A549 (cell line): ENCODE measurements at regions not wholly inside any gene's neighbourhood (a gene's known extent, or its start where the extent isn't known, plus 50 kb on each side); places are given as distances from the start of the nearest gene placed in this dataset.

Source experiments
- ATAC-seq, 2 experiments: fragments of 200-7000 bp in 1 of 2; fragments of >200 bp in 1 of 2; cut with Nextera tagmentation in 1 of 2; cut with Tn5 transposase in 1 of 2; 3 replicates each; pipeline versions ENCODE4 v1.8.0 to v1.9.1; 2018 to 2020; ENCODE audit warnings: mild to moderate bottlenecking in 1 of 2, moderate library complexity in 1 of 2
- CTCF ChIA-PET: fragments of 300-600 bp; sonication (Branson Sonifier 250); formaldehyde crosslinking; extraction: SDS; loops from one replicate; lab custom pipeline; 2021; ENCODE audit warnings: antibody characterized with exemption, inconsistent platforms; lab: Yijun Ruan, JAX
- POLR2A ChIA-PET: fragments of 350-600 bp; formaldehyde crosslinking; extraction: SDS; loops from one replicate; lab custom pipeline; 2021; ENCODE audit warnings: antibody characterized with exemption, inconsistent platforms; lab: Yijun Ruan, JAX
- DNase-seq, 2 experiments: peaks; one replicate each; pipeline versions ENCODE4 v3.0.0 to v3.0.0-alpha.2; 2011 to 2016; ENCODE audit warnings: low read depth in 1 of 2, low spot score in 1 of 2
- FAIRE-seq: peaks from 2 replicates; lab custom pipeline; 2011; peaks lifted over from hg19 to GRCh38; lab: Jason Lieb, UNC
- H3K27ac ChIP-seq, 2 experiments: fragments of >200 bp; sonication (Bioruptor Twin); formaldehyde crosslinking; 3 replicates each; pipeline ENCODE4 v1.5.1; 2016 to 2017
- H3K4me1 ChIP-seq: fragments of >200 bp; sonication (Bioruptor Twin); formaldehyde crosslinking; 3 replicates; pipeline ENCODE4 v1.6.1; 2016
- H3K4me2 ChIP-seq: fragments of >200 bp; sonication (Bioruptor Twin); formaldehyde crosslinking; 3 replicates; pipeline ENCODE4 v1.6.1; 2016
- H3K4me3 ChIP-seq: fragments of >200 bp; sonication (Bioruptor Twin); formaldehyde crosslinking; 3 replicates; pipeline ENCODE4 v1.5.1; 2016
- H3K9me3 ChIP-seq: fragments of >200 bp; sonication (Bioruptor Twin); formaldehyde crosslinking; 3 replicates; pipeline ENCODE4 v1.6.1; 2016
- BCL3 ChIP-seq: fragments of >200 bp; sonication (Bioruptor Twin); formaldehyde crosslinking; IDR thresholded peaks from 3 replicates; pipeline ENCODE4 v1.6.1; 2016
- BHLHE40 ChIP-seq: IDR thresholded peaks from 2 replicates; pipeline ENCODE4 v1.6.1; 2012; ENCODE audit warnings: low read depth, low read length, inconsistent platforms
- CBX2 ChIP-seq: fragments of 200-600 bp; sonication (generic); IDR thresholded peaks from 2 replicates; pipeline ENCODE4 v1.6.1; 2016; ENCODE audit warnings: low read depth, mild to moderate bottlenecking, borderline replicate concordance
- CBX8 ChIP-seq: fragments of 200-600 bp; sonication (generic); IDR thresholded peaks from 2 replicates; pipeline ENCODE4 v1.6.1; 2016
- CTCF ChIP-seq: fragments of >200 bp; sonication (Bioruptor Twin); formaldehyde crosslinking; IDR thresholded peaks from 3 replicates; pipeline ENCODE4 v1.5.1; 2016
- E2F6 ChIP-seq: IDR thresholded peaks from 2 replicates; pipeline ENCODE4 v1.6.1; 2012; ENCODE audit warnings: low read depth, borderline replicate concordance
- FOSB ChIP-seq: fragments of 250-450 bp; sonication (Bioruptor Pico); IDR thresholded peaks from 2 replicates; pipeline ENCODE4 v1.5.0; 2020; ENCODE audit warnings: mild to moderate bottlenecking, moderate library complexity
- FOXS1 ChIP-seq: fragments of 250-450 bp; sonication (Bioruptor Pico); IDR thresholded peaks from 2 replicates; pipeline ENCODE4 v1.5.0; 2020; ENCODE audit warnings: mild to moderate bottlenecking, moderate library complexity
- HDAC2 ChIP-seq: fragments of 200-600 bp; sonication (generic); IDR thresholded peaks from 2 replicates; pipeline ENCODE4 v1.6.1; 2016
- HES2 ChIP-seq: fragments of >200 bp; sonication (Bioruptor Twin); formaldehyde crosslinking; IDR thresholded peaks from 2 replicates; pipeline ENCODE4 v1.6.1; 2016
- HEYL ChIP-seq: fragments of 250-450 bp; sonication (Bioruptor Pico); IDR thresholded peaks from 2 replicates; pipeline ENCODE4 v1.8.0; 2021; ENCODE audit warnings: mild to moderate bottlenecking, moderate library complexity
- HOXB5 ChIP-seq: fragments of 250-450 bp; sonication (Bioruptor Pico); IDR thresholded peaks from 2 replicates; pipeline ENCODE4 v1.5.0; 2020; ENCODE audit warnings: mild to moderate bottlenecking, moderate library complexity
- JUN ChIP-seq, 2 experiments: fragments of >200 bp; sonication (Bioruptor Twin); formaldehyde crosslinking; IDR thresholded peaks; 2 replicates in 1 of 2; 3 replicates in 1 of 2; pipeline ENCODE4 v1.6.1; 2016 to 2017
- MAFK ChIP-seq: fragments of 450-650 bp; IDR thresholded peaks from 2 replicates; pipeline ENCODE4 v1.6.1; 2014; ENCODE audit not compliant: partially characterized antibody
- MYC ChIP-seq: IDR thresholded peaks from 2 replicates; pipeline ENCODE4 v1.6.1; 2012; ENCODE audit warnings: mild to moderate bottlenecking, inconsistent platforms, low read length, improper control_type of control experiment, borderline replicate concordance
- NFE2L2 ChIP-seq: fragments of 150-350 bp; conservative IDR thresholded peaks from 2 replicates; pipeline ENCODE4 v1.6.1; 2014; ENCODE audit warnings: low read length
- NR3C1 ChIP-seq: fragments of >200 bp; sonication (Bioruptor Twin); formaldehyde crosslinking; IDR thresholded peaks from 3 replicates; pipeline ENCODE4 v1.6.1; 2017
- PBX3 ChIP-seq: IDR thresholded peaks from 2 replicates; pipeline ENCODE4 v1.6.1; 2012
- POLR2A ChIP-seq: IDR thresholded peaks from 2 replicates; pipeline ENCODE4 v1.6.1; 2012; ENCODE audit warnings: mild to moderate bottlenecking, low read length
- RAD21 ChIP-seq, 2 experiments: fragments of >200 bp in 1 of 2; sonication (Bioruptor Twin) in 1 of 2; formaldehyde crosslinking in 1 of 2; IDR thresholded peaks in 1 of 2; conservative IDR thresholded peaks in 1 of 2; 2 replicates in 1 of 2; 3 replicates in 1 of 2; pipeline ENCODE4 v1.6.1; 2012 to 2018; ENCODE audit warnings: inconsistent platforms in 1 of 2
- RCOR1 ChIP-seq: fragments of 150-350 bp; IDR thresholded peaks from 2 replicates; pipeline ENCODE4 v1.6.1; 2014; ENCODE audit warnings: antibody characterized with exemption, low read length, low read depth
- RFX5 ChIP-seq: fragments of 450-650 bp; IDR thresholded peaks from 2 replicates; pipeline ENCODE4 v1.7.1; 2014; ENCODE audit warnings: antibody characterized with exemption, mild to moderate bottlenecking, moderate library complexity
- SREBF2 ChIP-seq: fragments of 450-650 bp; IDR thresholded peaks from 2 replicates; pipeline ENCODE4 v1.6.1; 2014; ENCODE audit warnings: mild to moderate bottlenecking, moderate library complexity
- ZNF302 ChIP-seq: fragments of 250-450 bp; sonication (Bioruptor Pico); IDR thresholded peaks from 2 replicates; pipeline ENCODE4 v1.9.0; 2021; ENCODE audit warnings: inconsistent platforms, mild to moderate bottlenecking, moderate library complexity
- WGBS: methylation state at CpG from one replicate; pipeline ENCODE4 v1.1.6; 2017; ENCODE audit errors: missing lambda C conversion rate; 5-methylcytosine and 5-hydroxymethylcytosine counted together

- TF ChIP-seq CBX2 (no peak), HES2 (no peak), RAD21 (conservative IDR thresholded peaks at IDR 0.05 in 1 of 2, IDR thresholded peaks at IDR 0.05 in 1 of 2) (no peak)
- TF ChIP-seq, all 56 proteins: peak for 0
Measured at GRCh38 chrY:8329431-8329830, 1007.8 kb upstream of the TSPY4 start (continued).

- ChIA-PET CTCF (no interaction called here), POLR2A (no interaction called here)
- H3K4me2 ChIP-seq: no peak overlapping the region
- H3K4me3 ChIP-seq: no peak overlapping the region
- DNase-seq (no peak), FAIRE-seq (no peak), ATAC-seq (no peak)
- H3K9me3 ChIP-seq: no peaks in the 10 kb centered on the region
- 0% methylated on average over 3 of the region's 3 CpGs for WGBS
- TF ChIP-seq E2F6 (no peak), CBX8 (no peak), HOXB5 (CRISPR knock-in tag) (no peak), JUN (IDR thresholded peaks at IDR 0.05) (no peak), RCOR1 (no peak), MAFK (no peak), HDAC2 (no peak)
- H3K27ac ChIP-seq: no peak overlapping the region
- H3K4me1 ChIP-seq: no peaks in the 10 kb centered on the region
Measured at GRCh38 chrY:8329929-8330328, 1007.3 kb upstream of the TSPY4 start.

GRCh38 chrY:8333328-8333727, 1003.9 kb upstream of the TSPY4 start:
- WGBS: 5% methylated on average over 3 of the region's 3 CpGs
- Histone ChIP-seq H3K4me2 (no peak overlapping the region), H3K4me3 (no peak overlapping the region), H3K4me1 (no peaks in the 10 kb centered on the region), H3K27ac (no peak overlapping the region), H3K9me3 (no peaks in the 10 kb centered on the region)
- no peak for TF ChIP-seq HDAC2
- no peak for TF ChIP-seq RFX5
- TF ChIP-seq HES2: no peak
- ChIA-PET POLR2A (no interaction called here), CTCF (no interaction called here)
- ATAC-seq (no peak), DNase-seq (no peak), FAIRE-seq (no peak)

GRCh38 chrY:8335299-8335835, 1001.9 kb upstream of the TSPY4 start:
- ATAC-seq (no peak), FAIRE-seq (no peak)
- no peaks in the 10 kb centered on the region for H3K4me1 ChIP-seq
- CTCF ChIA-PET: no interaction called here
- POLR2A ChIA-PET: no interaction called here
- TF ChIP-seq PBX3 (no peak), BHLHE40 (no peak), POLR2A (no peak), HDAC2 (no peak), SREBF2 (no peak)
- TF ChIP-seq, all 56 proteins: peak for 0
- Histone ChIP-seq H3K4me3 (no peak overlapping the region), H3K27ac (no peak overlapping the region), H3K4me2 (no peak overlapping the region), H3K9me3 (no peaks in the 10 kb centered on the region)
- DNase-seq: no peak

- ChIA-PET POLR2A (no interaction called here), CTCF (no interaction called here)
- FAIRE-seq (no peak), DNase-seq (no peak), ATAC-seq (no peak)
- no peak for TF ChIP-seq CTCF
- no peak for TF ChIP-seq HEYL (CRISPR knock-in tag)
- no peak for TF ChIP-seq ZNF302 (CRISPR knock-in tag)
- no peak for TF ChIP-seq BCL3
- TF ChIP-seq MYC: no peak
- TF ChIP-seq FOXS1 (CRISPR knock-in tag): no peak
- TF ChIP-seq FOSB (CRISPR knock-in tag): no peak
- no peak for TF ChIP-seq NR3C1
- no peak for TF ChIP-seq NFE2L2
- no peaks in the 10 kb centered on the region for H3K9me3 ChIP-seq
- H3K27ac ChIP-seq: no peak overlapping the region
- H3K4me2 ChIP-seq: no peak overlapping the region
- no peak overlapping the region for H3K4me3 ChIP-seq
- H3K4me1 ChIP-seq: no peaks in the 10 kb centered on the region
- WGBS: 0% methylated on average over 1 of the region's 3 CpGs
Measured at GRCh38 chrY:8336112-8336774, 1001.0 kb upstream of the TSPY4 start.
